Esophagus squamous epithelium (tissue), 5 donors: ENCODE measurements at regions not wholly inside any gene's neighbourhood (a gene's known extent, or its start where the extent isn't known, plus 50 kb on each side); places are given as distances from the start of the nearest gene placed in this dataset.

Experiments used
- DNase-seq: peaks from one replicate; lab custom pipeline; 2025; lab: John Stamatoyannopoulos, UW
- H3K27ac ChIP-seq, 4 donors: fragments of 200-600 bp; sonication (generic); one replicate each; pipeline ENCODE4 v1.5.1; 2016 to 2019; ENCODE audit warnings: mild to moderate bottlenecking in 1 of 4
- H3K27me3 ChIP-seq, 4 donors: fragments of 200-600 bp; sonication (generic); 1 replicate in 3 of 4; 2 replicates in 1 of 4; pipeline versions ENCODE4 v1.5.1 to v1.6.0; 2017 to 2021; ENCODE audit warnings: antibody characterized with exemption in 1 of 4
- H3K36me3 ChIP-seq, 3 donors: fragments of 200-600 bp; sonication (generic); one replicate each; pipeline ENCODE4 v1.5.1; 2016 to 2019
- H3K4me1 ChIP-seq, 3 donors: fragments of 200-600 bp; sonication (generic); one replicate each; pipeline ENCODE4 v1.5.1; 2017 to 2019
- H3K4me3 ChIP-seq, 4 donors: fragments of 200-600 bp; sonication (generic); 1 replicate in 3 of 4; 2 replicates in 1 of 4; pipeline ENCODE4 v1.5.1; 2016 to 2019; ENCODE audit warnings: mild to moderate bottlenecking in 2 of 4, moderate library complexity in 1 of 4
- H3K9me3 ChIP-seq, 3 donors: fragments of 200-600 bp; sonication (generic); one replicate each; pipeline ENCODE4 v1.5.1; 2016 to 2019
- CTCF ChIP-seq, 6 experiments: fragments of 450-650 bp in 4 of 6; fragments of 200-600 bp in 2 of 6; sonication (generic) in 2 of 6; IDR thresholded peaks; one replicate each; pipeline ENCODE4 v1.5.1; 2016 to 2019; ENCODE audit warnings: antibody characterized with exemption in 6 of 6, mild to moderate bottlenecking in 4 of 6, moderate library complexity in 4 of 6
- POLR2A ChIP-seq, 4 donors: fragments of 450-650 bp; IDR thresholded peaks; one replicate each; pipeline ENCODE4 v1.6.1; 2017; ENCODE audit warnings: antibody characterized with exemption in 4 of 4, mild to moderate bottlenecking in 4 of 4, moderate library complexity in 3 of 4
- WGBS, 2 donors: methylation state at CpG; one replicate each; pipeline ENCODE4 v1.1.5; 2018; 5-methylcytosine and 5-hydroxymethylcytosine counted together
- intact Hi-C: fragments of 100-400 bp; cut with DNase I; formaldehyde crosslinking; loops from one replicate; pipeline ENCODE4 v1.15.0; 2022
- donor health status: DM: yes; HTN: yes; CAD: no.

- Histone ChIP-seq H3K9me3 (no peaks in the 10 kb centered on the region), H3K27ac (no peak overlapping the region), H3K36me3 (no peaks in the 10 kb centered on the region), H3K4me1 (no peaks in the 10 kb centered on the region), H3K27me3 (peaks cover 0 to 4% (median 0%) of the 10 kb centered on the region in 4 donors), H3K4me3 (no peak overlapping the region)
- WGBS, 2 donors, result 77 to 90% methylated on average over 2 to 14 of the region's 24 CpGs
- DNase-seq, result no peak
- TF ChIP-seq CTCF (IDR thresholded peaks at IDR 0.05) (no peak), POLR2A (IDR thresholded peaks at IDR 0.05) (no peak)
- intact Hi-C loops, result no loop called here
Measured at GRCh38 chr11:76291576-76292526, 85.5 kb upstream of the WNT11 start.

DNA sequence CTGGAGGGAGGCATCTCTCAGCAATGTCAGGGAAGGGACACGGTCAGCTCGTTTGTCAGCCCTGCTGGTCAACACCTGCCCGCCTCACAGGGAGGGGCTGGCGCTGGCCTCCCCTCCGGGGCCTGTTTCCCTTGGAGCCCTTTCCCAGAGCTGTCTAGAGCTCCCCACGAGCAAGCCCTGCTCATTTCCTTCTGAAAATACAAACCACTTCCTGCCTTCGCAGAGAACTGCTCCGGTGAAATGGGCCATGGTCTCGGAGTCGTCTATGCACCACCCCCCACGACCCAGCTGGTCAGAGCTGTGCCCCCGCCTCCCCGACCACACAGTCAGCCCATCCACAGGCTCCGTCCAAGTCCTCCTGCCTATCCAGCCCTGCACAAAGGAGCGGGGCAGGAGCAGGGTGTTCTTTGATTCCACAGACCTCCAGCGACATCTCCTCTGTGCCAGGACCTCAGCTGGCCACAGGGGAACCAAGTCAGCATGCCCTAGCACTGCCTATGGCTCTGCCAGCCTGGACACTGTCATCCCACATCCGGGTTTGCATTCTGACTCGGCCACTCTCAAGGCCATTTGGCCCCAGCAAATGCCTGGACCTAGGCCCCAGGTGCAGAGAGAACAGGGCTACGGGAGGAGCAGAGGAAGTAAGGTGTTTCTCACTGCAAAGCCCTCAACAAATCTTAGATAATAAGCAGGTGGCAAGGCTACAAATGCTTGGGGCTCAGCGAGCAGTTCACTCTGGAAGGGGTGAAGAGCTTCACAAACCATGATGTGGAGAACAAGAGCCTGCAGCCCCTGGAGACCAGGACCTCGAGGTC is 82.1 kb upstream of the WNT11 start:
- no peaks in the 10 kb centered on the region for H3K4me1 ChIP-seq
- peaks cover 0 to 12% (median 0%) of the 10 kb centered on the region in 4 donors for H3K27me3 ChIP-seq
- H3K27ac ChIP-seq, result no peak overlapping the region
- no peak for DNase-seq
- no peaks in the 10 kb centered on the region for H3K36me3 ChIP-seq
- intact Hi-C loops, result no loop called here
- TF ChIP-seq CTCF (IDR thresholded peaks at IDR 0.05) (no peak), POLR2A (IDR thresholded peaks at IDR 0.05) (no peak)
- no peaks in the 10 kb centered on the region for H3K9me3 ChIP-seq
- WGBS, 2 donors, result 60 to 66% methylated on average over 5 to 9 of the region's 21 CpGs
- no peak overlapping the region for H3K4me3 ChIP-seq

DNA sequence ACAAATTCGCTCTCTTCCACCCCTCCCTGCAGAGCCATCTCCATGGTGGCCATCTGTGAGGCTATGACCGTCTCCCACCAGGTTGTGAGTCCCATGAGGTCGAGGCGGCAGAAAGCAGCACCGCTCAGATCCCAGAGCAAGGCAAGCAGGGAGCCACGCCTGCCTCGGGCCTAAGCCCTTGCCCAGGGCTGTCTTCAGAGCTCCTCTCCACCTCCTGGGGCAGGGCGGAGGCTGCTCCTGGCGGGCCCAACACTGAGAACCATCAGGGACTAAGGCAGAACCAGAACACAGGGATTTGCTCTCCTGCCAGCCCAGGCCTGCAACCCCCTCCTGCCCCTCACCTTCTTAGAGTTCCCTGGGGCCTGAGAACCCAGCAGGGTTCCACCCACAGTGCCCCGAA is 80.9 kb upstream of the WNT11 start:
- intact Hi-C loops, result no loop called here
- H3K9me3 ChIP-seq, result no peaks in the 10 kb centered on the region
- peaks cover 0 to 12% (median 0%) of the 10 kb centered on the region in 4 donors for H3K27me3 ChIP-seq
- no peaks in the 10 kb centered on the region for H3K4me1 ChIP-seq
- WGBS, 2 donors, result 90 to 100% methylated on average over 1 to 2 of the region's 10 CpGs
- H3K36me3 ChIP-seq, result no peaks in the 10 kb centered on the region
- no peak overlapping the region for H3K4me3 ChIP-seq
- H3K27ac ChIP-seq, result no peak overlapping the region
- no peak for TF ChIP-seq CTCF (IDR thresholded peaks at IDR 0.05)
- TF ChIP-seq POLR2A (IDR thresholded peaks at IDR 0.05), result no peak
- no peak for DNase-seq

GRCh38 chr11:76285397-76286104 is 79.2 kb upstream of the WNT11 start:
- H3K4me3 ChIP-seq, result no peak overlapping the region

More at GRCh38 chr11:76285397-76286104, 79.2 kb upstream of the WNT11 start:
- TF ChIP-seq POLR2A (IDR thresholded peaks at IDR 0.05) (no peak), CTCF (IDR thresholded peaks at IDR 0.05) (no peak)
- no peak for DNase-seq
- peaks cover 0 to 11% (median 0%) of the 10 kb centered on the region in 4 donors for H3K27me3 ChIP-seq
- H3K27ac ChIP-seq, result no peak overlapping the region
- intact Hi-C loops, result no loop called here
- no peaks in the 10 kb centered on the region for H3K36me3 ChIP-seq
- H3K4me1 ChIP-seq, result no peaks in the 10 kb centered on the region
- no peaks in the 10 kb centered on the region for H3K9me3 ChIP-seq
- 78 to 90% methylated on average over 4 to 6 of the region's 6 CpGs for WGBS, 2 donors
